ENCODE measurements at regions not wholly inside any gene's neighbourhood (a gene's known extent, or its start where the extent isn't known, plus 50 kb on each side); places are given as distances from the start of the nearest gene placed in this dataset.
"Not testable (repeated sequence)": the region's sequence is repeated elsewhere in the genome, so short reads cannot be mapped to it uniquely, and the experiment has no call there.

DNA sequence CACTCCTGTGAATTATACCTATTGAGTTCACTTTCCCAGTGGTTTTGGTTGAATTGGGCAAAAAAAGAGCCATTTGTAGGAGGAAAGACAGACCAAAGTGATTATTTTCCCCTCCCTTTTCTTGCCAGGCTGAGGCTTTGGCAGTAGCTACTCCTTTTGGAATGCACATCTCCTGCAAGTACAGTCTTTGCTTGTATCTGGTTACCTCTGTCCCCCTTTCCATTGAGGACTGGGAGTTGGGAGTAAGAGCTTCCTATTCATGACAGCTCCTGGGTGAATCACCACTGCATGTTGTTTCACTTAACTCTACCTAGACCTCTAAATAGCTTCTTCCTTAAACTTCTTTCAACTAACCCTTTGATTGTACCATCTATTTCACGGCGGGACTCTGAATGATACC lies 695.3 kb upstream of the ZNF804A start:
- H4K20me1 ChIP-seq (ENCODE audit: insufficient read depth), result no peaks in the 10 kb centered on the region
- H3K4me3 ChIP-seq (ENCODE audit: low read length), result no peak overlapping the region
- TF ChIP-seq TAF1 (IDR thresholded peaks at IDR 0.05; ENCODE audit: low read depth), result no peak
- TF ChIP-seq EZH2 (IDR thresholded peaks at IDR 0.05; ENCODE audit: borderline replicate concordance, insufficient read depth, low read length, poor library complexity, severe bottlenecking), result no peak
- no peak for TF ChIP-seq MXI1 (conservative IDR thresholded peaks at IDR 0.05; ENCODE audit: poor library complexity, severe bottlenecking)
- TF ChIP-seq RAD21 (conservative IDR thresholded peaks at IDR 0.05), result no peak
- TF ChIP-seq, protein P1, sequence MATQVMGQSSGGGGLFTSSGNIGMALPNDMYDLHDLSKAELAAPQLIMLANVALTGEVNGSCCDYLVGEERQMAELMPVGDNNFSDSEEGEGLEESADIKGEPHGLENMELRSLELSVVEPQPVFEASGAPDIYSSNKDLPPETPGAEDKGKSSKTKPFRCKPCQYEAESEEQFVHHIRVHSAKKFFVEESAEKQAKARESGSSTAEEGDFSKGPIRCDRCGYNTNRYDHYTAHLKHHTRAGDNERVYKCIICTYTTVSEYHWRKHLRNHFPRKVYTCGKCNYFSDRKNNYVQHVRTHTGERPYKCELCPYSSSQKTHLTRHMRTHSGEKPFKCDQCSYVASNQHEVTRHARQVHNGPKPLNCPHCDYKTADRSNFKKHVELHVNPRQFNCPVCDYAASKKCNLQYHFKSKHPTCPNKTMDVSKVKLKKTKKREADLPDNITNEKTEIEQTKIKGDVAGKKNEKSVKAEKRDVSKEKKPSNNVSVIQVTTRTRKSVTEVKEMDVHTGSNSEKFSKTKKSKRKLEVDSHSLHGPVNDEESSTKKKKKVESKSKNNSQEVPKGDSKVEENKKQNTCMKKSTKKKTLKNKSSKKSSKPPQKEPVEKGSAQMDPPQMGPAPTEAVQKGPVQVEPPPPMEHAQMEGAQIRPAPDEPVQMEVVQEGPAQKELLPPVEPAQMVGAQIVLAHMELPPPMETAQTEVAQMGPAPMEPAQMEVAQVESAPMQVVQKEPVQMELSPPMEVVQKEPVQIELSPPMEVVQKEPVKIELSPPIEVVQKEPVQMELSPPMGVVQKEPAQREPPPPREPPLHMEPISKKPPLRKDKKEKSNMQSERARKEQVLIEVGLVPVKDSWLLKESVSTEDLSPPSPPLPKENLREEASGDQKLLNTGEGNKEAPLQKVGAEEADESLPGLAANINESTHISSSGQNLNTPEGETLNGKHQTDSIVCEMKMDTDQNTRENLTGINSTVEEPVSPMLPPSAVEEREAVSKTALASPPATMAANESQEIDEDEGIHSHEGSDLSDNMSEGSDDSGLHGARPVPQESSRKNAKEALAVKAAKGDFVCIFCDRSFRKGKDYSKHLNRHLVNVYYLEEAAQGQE (IDR thresholded peaks at IDR 0.05; ENCODE audit: borderline replicate concordance), result no peak
- TF ChIP-seq POLR2AphosphoS5 (IDR thresholded peaks at IDR 0.05), result no peak
- no peak for TF ChIP-seq EP300 (conservative IDR thresholded peaks at IDR 0.05; ENCODE audit: poor library complexity, severe bottlenecking)
- no peak for TF ChIP-seq SMC3 (conservative IDR thresholded peaks at IDR 0.05; ENCODE audit: poor library complexity)
- TF ChIP-seq, protein P2, sequence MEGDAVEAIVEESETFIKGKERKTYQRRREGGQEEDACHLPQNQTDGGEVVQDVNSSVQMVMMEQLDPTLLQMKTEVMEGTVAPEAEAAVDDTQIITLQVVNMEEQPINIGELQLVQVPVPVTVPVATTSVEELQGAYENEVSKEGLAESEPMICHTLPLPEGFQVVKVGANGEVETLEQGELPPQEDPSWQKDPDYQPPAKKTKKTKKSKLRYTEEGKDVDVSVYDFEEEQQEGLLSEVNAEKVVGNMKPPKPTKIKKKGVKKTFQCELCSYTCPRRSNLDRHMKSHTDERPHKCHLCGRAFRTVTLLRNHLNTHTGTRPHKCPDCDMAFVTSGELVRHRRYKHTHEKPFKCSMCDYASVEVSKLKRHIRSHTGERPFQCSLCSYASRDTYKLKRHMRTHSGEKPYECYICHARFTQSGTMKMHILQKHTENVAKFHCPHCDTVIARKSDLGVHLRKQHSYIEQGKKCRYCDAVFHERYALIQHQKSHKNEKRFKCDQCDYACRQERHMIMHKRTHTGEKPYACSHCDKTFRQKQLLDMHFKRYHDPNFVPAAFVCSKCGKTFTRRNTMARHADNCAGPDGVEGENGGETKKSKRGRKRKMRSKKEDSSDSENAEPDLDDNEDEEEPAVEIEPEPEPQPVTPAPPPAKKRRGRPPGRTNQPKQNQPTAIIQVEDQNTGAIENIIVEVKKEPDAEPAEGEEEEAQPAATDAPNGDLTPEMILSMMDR (IDR thresholded peaks at IDR 0.05; ENCODE audit: poor library complexity, severe bottlenecking), result no peak
- no peaks in the 10 kb centered on the region for H3K9me2 ChIP-seq (ENCODE audit: insufficient read depth, low read length)
- no peaks in the 10 kb centered on the region for H3K9me3 ChIP-seq (ENCODE audit: low read length)
- no peak overlapping the region for H3K9ac ChIP-seq (ENCODE audit: low read length)
- H2AFZ ChIP-seq (ENCODE audit: low read depth, low read length), result no peak overlapping the region
- no peaks in the 10 kb centered on the region for H3F3A ChIP-seq (ENCODE audit: insufficient read depth, low read length, poor library complexity, severe bottlenecking)
- no peaks in the 10 kb centered on the region for H3K36me3 ChIP-seq (ENCODE audit: insufficient read depth, low read length)
- no peaks in the 10 kb centered on the region for H3K27me3 ChIP-seq (ENCODE audit: insufficient read depth, low read depth, low read length)
- no peak overlapping the region for H3K4me2 ChIP-seq (ENCODE audit: low read length)
- no peaks in the 10 kb centered on the region for H3K79me2 ChIP-seq (replicated peaks; ENCODE audit: insufficient read depth, low read length)
- H3K27ac ChIP-seq (ENCODE audit: low read length), result no peak overlapping the region

DNA sequence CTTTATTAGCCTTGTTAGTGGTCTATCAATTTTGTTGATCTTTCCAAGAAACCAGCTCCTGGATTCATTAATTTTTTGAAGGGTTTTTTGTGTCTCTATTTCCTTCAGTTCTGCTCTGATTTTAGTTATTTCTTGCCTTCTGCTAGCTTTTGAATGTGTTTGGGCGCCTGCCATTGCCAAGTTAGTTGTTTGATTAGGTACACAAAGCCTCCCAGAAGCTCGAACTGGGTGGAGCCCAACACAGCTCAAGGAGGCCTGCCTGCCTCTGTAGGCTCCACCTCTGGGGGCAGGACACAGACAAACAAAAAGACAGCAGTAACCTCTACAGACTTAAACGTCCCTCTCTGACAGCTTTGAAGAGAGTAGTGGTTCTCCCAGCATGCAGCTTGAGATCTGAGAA lies 682.3 kb upstream of the ZNF804A start:
- not testable (repeated sequence) for H2AFZ ChIP-seq (ENCODE audit: low read depth, low read length); H3K36me3 ChIP-seq (ENCODE audit: insufficient read depth, low read length); H3K9me3 ChIP-seq (ENCODE audit: low read length); H3F3A ChIP-seq (ENCODE audit: insufficient read depth, low read length, poor library complexity, severe bottlenecking); H3K27ac ChIP-seq (ENCODE audit: low read length); H4K20me1 ChIP-seq (ENCODE audit: insufficient read depth); H3K4me3 ChIP-seq (ENCODE audit: low read length); H3K79me2 ChIP-seq (replicated peaks; ENCODE audit: insufficient read depth, low read length); H3K4me2 ChIP-seq (ENCODE audit: low read length); H3K9me2 ChIP-seq (ENCODE audit: insufficient read depth, low read length); H3K9ac ChIP-seq (ENCODE audit: low read length); H3K27me3 ChIP-seq (ENCODE audit: insufficient read depth, low read depth, low read length)

DNA sequence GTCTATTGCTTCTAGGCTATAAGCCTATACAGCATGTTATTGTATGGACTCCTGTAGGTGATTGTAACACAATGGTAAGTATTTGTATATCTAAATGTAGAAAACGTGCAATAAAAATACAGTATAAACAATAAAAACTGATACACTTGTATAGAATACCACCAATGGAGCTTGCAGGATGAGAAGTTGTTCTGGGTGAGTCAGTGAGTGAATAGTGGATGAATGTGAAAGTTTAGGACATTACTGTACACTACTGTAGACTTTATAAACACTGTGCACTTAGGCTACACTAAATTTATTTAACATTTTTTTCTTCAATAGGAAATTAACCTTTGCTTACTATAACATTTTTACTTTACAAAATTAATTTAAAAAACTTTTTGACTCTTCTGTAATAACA lies 679.2 kb upstream of the ZNF804A start:
- Histone ChIP-seq H3K9me2 (ENCODE audit: insufficient read depth, low read length) (no peaks in the 10 kb centered on the region), H3K79me2 (replicated peaks; ENCODE audit: insufficient read depth, low read length) (no peaks in the 10 kb centered on the region), H3K36me3 (ENCODE audit: insufficient read depth, low read length) (no peaks in the 10 kb centered on the region), H3K4me3 (ENCODE audit: low read length) (no peak overlapping the region), H3K4me2 (ENCODE audit: low read length) (no peak overlapping the region), H4K20me1 (ENCODE audit: insufficient read depth) (no peaks in the 10 kb centered on the region), H2AFZ (ENCODE audit: low read depth, low read length) (no peak overlapping the region), H3K9ac (ENCODE audit: low read length) (no peak overlapping the region), H3K9me3 (ENCODE audit: low read length) (no peaks in the 10 kb centered on the region), H3K27me3 (ENCODE audit: insufficient read depth, low read depth, low read length) (no peaks in the 10 kb centered on the region), H3K27ac (ENCODE audit: low read length) (no peak overlapping the region), H3F3A (ENCODE audit: insufficient read depth, low read length, poor library complexity, severe bottlenecking) (no peaks in the 10 kb centered on the region)
- TF ChIP-seq SMC3 (conservative IDR thresholded peaks at IDR 0.05; ENCODE audit: poor library complexity), result no peak
